HUDEP-2 (cell line): ENCODE measurements at regions not wholly inside any gene's neighbourhood (a gene's known extent, or its start where the extent isn't known, plus 50 kb on each side); places are given as distances from the start of the nearest gene placed in this dataset.

Experiments
- DNase-seq, 76 experiments: peaks; one replicate each; lab custom pipeline; 2025; ENCODE audit not compliant: unreplicated experiment in 76 of 76; lab: John Stamatoyannopoulos, UW

DNA sequence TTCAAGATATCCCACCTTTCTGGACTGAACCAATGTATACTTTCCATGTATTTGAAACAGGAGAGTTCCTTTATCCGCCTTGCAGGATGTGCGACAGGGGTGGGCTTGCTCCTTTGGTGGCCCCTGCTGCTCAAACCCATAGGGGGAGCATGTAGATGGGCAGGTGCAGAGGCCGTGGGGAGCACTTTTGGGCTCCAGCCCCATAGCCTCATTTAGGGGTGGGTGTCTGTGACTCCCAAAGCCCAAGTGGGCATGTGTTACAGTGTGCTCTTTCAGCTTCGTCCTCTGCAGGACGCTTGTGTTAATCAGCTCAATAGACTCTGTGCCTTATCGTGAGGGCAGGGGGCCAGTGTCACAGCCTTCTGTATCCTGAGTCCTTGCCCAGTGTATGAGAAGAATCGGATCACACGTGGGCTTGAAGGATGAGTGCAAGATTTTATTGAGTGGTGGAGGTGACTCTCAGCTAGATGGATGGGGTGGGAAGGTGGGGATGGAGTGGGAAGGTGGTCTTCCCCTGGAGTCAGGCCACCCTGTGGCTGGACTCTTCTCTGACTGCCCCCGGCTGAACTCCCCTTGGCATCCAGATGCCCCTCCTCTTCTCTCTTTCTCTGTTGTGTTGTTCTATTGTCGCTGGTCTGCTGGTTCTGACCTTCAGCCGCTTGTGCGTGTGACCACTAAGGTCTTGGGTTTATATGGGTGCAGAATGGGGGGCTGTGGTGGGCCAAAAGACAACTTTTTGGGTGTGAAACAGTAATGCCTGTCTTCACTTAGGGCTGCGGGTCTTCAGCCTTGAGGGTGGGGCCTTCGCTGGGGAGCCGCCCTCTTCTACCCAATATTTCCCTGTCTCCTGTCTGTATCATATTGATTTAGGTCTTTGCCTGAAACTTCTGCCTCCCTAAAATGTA, 262.2 kb downstream of the GLRX3 start:
- DNase-seq: no peak

DNA sequence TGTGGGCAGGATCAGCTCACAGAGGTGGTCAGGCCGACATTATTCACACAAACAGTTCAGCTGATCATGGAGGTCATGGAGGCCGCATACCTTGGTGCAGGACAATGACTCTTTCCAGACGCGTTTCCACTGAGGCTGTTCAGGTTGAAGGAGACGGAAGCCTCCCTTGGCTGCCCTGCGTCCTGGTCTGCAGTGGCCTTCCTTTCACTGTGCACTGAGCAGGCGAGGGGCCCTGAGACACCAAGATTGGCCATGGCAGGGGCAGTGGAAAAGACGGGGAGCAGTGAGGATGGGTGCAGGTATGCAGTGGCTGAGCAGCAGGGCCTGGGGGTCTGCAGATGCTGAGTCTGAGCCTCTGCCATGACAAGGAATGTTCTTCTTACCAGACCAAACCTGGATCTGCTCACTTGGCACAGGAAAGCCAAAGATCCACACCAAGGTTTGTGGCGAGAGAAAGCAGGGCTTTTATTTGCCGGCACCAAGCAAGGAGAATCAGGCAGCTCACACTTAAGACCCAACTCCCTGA, 263.3 kb downstream of the GLRX3 start:
- no peak for DNase-seq

DNA sequence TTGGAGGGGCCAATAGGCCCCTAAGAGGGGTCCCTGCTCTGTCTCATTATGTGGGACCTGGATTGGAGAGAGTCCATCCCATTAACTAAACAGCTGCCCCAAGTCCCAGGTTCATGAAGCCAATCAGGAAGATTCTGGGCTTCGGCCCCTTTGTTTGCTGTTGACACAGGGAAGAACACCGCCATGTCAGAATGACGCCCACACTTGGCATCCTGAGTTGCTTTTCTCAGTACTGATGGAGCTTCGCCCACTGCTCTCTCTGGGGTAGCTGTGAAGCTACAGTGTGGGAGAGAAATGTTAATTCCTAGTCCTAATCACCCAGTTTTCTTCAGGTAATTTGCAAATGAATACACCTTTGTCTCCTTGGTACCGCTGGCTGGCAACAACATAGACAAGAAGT, 264.7 kb downstream of the GLRX3 start:
- DNase-seq: no peak

DNA sequence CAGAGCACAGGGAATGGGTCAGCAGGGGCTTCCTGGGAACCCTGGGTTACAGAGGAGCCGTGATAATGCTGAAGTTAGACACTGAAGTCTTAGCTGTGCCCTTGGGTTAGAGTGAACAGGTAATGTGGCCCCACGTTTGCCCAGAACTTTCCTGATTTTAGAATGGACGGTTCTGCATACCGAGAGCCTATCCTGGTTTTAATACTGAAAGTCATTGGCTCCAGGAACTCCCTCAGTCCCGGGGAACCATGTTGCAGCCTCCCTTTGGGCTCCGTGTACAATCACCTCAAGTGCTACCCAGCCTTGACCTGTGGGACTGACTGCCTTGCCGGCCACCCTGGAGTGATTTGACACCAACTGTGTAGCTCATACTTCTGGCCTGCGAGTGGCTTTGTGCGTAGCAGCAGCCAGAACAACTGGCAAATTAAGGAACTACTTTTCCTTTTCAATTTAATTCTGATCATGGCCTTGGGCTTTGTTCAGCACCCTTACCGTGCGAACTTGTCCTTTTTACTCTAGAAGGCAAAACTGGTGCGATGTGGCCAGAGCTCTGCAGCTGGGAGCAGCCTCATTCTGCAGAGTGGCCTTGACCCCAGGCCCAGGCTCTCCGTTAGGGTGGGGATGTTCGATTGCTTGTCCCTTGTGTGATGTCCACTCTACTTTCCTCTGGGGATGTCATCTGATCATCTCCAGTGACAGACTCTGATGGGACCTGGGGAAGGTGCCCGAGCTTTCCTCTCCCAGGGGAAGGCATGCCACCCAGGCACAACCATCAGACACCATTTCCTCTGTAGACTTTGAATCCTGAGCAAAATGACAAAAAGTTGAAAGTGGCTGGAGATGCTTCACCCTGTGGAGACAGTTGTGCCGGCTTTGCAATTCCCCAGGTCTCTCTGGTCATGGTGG, 265.9 kb downstream of the GLRX3 start:
- no peak for DNase-seq

DNA sequence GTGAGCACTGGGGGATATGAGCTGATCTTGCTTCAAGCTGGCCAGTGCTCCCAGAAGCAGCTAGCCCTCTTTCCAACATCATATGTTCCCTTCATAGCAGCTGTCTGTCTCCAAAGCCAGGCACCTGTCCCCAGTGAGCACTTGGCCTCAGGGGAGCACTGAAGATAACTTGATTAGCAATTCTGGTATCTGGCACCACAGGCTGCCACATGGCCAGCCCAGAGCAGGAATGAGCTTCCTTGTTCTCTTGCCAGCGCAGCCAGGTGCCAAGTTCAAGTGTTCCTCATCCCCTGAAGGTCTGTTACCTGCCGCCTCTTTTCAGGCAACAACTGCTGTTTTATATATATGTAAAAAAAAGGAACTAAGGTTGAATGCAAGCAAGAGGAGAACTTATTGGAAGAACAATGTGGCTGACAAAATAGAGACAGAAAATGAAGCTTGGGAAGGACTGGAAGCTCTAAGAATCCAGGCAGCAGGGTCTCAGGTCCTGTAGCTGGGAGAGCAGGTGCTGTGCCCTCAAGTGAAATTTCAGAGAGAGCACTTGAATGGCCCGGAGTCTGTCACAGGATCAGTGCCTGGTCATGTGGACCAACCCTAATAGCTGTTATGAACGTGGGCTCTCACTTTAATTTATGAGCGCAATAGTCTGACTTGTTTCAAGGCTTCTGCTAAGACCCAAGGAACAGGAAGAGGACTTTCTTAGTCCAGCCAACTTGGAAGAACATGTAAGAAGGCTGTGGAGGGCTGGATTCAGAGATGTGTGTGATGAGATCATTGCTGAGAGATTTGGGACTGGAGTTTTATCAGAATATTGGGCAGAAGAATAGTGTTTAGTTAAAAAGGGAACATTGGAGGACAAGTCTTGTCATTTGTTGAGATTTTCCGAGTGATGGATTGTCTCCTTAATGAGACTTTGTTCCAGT, 267.2 kb downstream of the GLRX3 start:
- DNase-seq: no peak

DNA sequence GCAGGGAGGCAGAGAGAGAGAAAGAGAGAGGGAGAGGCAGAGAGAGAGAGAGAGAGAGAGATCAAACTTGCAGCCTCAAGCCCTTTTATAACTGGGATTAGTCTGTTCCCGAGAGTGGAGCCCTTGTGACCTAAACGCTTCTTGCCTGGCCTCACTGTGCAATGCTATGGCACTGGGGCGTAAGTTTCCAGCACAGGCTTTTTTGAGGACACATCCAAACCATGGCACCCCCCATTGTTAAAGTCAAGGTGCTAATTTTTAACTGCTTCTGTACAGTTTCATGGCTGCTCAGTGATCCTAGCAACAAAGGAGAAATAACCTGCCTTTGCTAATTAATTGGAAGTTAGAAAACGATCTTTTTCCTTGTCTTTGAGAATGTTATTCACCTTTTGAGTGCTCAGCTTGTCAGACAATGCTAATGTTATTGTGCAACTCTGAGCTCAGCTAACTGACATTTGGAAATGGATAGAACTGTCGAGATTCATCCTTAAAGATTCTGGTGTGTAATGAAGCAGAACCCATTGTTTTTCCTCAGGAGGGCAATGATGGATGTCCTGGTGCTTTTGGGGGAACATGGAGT, 268.4 kb downstream of the GLRX3 start:
- no peak for DNase-seq

DNA sequence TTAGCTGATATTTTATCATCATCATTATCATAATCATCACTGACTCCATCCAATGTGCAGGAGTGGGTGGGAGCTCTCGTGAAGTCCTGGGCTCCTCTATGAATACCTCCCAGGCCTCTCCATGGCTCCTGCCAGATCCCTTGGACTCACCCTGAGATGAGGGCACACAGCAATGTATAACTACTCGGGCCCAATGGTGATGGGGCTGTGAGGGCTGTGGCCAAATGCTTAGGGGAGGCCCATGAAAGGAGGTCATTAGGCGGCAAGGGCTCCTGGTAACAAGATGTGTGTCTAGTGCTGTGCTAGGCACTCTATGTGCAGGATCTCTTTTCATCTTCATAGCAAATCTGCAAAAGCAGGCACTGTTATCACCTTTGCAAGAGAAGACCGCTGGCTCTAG, 270.9 kb downstream of the GLRX3 start:
- DNase-seq: no peak

DNA sequence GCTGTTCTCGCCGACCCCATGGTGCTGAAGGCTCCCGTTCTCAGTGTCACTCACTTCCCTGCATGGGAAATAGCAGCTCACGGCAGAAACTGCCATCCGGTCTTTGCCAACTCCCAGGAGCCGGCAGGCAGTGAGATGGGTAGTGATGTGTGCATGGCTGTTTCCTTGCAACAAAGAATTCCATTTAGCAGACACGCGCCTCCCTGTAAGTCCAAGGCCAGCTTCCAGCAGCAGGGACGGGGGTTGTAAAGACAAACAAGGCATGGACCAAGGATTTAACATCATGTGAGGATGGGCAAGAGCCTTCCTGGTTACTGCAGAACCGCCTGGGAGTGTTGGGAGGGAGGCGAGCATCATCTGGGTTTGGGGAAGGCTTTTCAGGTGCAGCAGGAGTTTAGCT, 273.1 kb downstream of the GLRX3 start:
- DNase-seq: no peak

DNA sequence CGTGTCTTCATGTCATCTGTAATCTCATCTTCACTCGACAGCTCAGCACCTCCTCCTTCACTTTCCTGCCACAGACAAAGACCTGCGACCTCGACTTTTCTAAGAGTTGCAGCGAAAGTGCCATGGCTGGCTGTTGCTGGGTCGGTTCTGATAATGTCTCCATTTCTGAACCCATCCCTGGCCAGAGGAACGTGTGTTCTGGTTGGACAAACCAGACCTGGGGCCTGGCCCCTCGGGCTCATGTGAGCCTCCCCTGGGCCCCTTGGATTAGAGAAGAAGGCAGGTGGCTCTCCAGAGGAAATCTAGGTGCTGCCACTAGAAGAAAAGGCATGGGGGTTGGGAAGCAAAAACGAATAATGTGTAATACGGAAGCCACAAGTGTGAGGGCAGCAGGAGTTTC, 273.7 kb downstream of the GLRX3 start:
- DNase-seq: no peak

DNA sequence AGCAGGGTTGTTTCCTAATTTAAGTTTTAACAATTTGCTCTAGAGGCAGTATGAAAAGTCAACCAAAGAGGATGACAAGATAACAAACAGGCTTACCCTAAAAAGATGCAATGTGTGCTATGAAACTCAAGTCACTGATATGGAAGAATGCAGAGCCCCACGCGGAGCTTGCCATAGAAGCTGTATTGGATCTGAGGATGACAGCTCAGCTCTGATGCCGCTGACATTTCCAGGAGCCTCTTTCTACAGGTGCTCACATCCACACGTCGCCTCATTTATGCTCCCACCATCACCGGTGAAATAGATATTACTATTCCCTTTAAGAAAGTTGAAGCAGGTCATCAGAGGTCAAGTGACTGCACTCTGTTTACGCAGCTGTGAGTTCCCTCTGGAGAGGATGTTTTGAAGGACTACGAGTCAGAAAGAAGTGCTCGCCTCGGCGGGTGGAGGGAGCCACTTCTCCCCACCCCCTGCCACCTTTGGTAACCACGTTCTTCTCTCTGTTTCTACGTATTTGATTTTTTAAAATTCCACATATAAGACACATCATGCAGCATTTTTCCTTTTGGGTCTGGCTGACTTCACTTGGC, 275.4 kb downstream of the GLRX3 start:
- no peak for DNase-seq

DNA sequence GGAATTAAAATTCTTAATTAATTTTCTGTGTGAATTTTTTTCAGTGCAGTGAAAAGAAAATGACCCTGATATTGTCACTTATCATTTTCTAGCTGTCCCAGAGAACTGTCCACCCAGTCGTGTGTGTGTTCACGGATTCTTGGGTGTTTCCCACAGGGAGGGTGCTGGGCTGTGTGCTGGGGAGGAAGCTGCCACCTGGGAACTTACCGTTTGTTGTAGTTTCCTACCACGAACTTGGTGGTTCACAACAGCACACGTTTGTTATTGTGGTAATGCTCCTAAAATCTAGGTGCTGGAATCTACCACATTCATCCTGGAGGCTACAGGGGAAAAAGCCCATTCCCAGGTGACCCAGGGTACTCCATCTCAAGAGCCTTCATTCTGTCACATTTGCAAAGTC, 276.1 kb downstream of the GLRX3 start:
- DNase-seq: no peak

DNA sequence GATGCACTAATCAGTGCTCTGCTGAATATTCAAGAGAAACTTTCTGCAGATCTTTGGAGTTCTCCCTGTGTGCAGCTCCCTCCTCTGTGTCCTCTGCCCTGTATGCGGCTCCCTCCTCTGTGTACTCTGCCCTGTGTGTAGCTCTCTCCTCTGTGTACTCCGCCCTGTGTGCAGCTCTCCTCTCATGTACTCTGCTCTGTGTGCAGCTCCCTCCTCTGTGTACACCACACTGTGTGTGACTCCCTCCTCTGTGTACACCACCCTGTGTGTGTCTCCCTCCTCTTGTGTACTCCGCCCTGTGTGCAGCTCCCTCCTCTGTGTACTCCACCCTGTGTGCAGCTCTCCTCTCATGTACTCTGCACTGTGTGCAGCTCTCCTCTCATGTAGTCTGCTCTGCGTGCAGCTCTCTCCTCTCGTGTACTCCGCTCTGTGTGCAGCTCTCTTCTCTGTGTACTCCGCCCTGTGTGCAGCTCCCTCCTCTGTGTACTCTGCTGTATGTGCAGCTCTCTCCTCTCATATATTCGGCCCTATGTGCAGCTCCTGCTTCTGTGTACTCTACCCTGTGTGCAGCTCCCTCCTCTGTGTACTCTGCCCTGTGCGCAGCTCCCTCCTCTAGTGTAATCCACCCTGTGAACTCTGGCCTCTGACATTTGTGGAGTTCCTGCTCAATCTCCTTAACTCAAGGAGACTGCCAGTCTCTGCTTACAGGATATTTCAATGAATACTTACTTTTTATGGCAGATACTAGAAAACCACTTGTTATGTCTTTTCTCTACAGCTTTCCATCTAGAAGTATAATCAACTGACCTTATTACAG, 280.4 kb downstream of the GLRX3 start:
- no peak for DNase-seq

DNA sequence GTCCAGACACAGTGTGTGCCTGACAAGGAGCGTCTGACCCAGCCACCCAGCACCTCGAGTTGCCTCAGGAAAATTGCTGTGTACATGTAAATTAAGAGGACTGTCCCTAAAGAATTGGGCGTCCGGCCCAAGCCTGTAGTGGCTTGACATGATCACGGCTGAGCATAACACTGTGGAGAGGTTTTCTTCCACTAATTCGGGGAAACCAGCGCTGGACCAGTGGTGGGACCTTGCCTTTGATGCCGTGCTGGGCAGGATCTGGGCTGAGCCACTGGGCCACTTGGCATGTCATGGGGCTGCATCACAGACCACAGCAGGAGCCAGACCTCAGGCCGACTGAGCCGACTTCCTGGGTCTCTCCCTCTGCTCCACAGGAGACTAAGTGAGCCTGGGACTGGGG, 282.5 kb downstream of the GLRX3 start:
- DNase-seq: no peak

DNA sequence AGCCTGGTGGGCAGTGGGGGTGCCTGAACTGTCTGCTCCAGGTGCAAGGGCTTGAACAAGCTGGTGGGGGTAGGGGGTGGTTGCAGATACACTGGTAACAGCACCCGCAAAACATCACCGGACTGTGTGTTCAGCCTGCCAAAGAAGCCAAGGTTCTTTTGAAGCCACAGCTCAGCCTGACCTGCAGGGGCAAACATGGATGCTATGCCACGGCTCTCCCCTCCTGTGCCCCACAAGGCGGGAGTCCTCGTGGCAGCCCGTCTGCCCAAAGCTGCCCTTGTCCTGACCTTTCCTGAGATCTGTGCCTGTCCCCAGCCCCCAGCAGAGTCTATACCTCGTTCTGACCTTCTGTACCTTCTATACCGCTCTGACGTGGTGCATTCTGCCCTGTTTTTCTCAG, 285.7 kb downstream of the GLRX3 start:
- no peak for DNase-seq

DNA sequence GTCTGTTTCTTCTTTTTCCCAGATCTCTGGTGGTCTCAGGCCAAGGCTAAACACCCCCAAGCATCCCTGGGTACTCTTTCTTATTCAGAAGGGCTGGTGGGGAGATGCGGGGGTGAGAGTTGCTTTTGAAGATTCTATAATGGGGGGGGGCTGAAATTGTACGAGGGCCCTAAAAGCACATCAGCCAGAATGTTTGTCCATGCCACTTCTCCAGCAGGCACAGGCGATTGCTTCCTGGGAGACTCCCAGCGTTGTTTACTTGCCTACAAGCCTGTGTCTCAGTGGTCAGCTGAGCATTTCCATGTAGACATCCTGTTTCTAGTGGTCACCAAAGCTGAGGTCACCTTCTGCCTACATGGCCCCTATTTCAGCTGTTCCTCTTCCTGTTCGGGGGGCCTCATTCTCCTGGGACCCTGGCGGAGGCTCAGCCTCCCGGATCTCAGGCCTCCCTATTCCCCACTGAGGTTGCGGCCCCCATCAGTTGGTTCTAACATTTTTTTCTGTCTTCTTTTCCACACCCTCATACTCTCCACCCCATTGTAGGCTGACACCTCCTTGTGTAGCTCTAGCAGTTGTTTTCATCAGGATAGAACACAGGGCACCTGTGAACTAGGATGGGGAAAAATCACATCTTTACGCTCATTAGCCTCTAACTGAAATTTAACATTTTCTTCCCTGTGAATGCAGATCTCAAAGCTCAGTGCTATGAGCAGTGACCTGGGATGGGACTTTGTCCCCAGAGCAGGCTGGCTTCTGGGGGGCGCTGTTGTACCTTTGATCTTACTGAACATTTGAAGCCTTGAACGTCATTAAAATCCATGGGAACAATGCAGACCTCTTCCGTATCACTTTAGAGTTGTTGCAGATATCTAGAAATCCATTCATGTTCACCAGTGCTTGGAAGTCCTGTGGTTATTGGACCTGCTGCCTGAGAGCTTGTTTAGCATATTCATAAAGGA, 286.5 kb downstream of the GLRX3 start:
- no peak for DNase-seq

DNA sequence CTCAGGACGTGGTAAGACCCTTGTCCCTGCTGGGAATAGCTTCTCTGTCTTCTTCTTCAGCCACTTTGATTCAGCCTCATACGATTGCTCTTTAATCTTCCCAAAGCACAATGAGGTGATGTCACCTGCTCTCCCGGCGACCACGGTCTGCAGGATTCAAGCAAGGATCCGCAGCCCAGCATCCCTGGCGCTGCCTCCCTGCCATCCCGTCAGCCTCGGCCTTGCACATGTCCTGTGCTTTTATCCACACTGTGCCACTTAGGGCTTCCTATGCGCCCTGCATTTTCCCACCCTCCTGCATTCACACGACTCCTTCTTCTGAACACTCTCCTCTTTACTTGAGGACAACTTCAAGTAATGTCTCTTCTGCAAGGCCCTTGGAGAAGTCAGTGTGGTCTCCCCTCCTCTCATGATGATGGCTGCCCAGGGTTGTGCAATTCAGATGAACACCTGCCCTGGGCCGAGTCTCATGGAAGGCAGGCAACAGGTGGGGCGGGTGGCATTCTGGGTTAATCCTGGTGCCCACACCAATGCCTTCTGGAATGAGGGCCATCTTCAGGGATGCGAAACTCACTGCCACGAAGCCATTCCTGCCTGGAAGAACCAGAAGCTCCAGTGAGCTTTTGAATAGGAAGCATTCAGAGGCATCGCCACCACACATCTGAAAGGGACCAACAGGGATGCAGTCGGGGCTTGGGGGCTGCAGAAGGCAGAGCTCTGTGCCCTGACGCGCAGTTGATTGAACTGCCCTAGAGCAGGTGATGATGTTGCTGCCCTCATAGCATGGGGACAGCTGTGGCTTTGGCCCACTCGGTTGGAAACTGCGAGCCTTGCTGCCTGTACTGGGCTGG, 287.5 kb downstream of the GLRX3 start:
- DNase-seq: no peak

DNA sequence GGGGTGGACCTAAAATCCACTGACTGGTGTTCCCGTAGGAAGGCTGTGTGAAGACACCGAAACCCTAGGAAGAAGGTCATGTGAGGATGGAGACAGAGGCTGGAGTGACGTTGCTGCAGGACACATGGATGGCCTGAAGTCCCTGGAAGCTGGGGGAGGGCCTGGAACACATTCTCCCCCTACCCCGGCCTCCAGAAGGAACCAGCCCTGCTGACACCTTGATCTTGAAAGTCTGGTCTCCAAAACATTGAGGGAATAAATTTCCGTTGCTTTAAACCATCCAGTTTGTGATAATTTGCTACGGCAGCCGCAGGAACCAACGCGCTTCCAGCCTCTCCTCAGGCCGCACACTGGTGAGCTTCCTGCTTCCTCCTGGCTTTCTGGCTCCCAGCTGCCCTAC, 288.2 kb downstream of the GLRX3 start:
- no peak for DNase-seq
